ENCODE measurements at regions not wholly inside any gene's neighbourhood (a gene's known extent, or its start where the extent isn't known, plus 50 kb on each side); places are given as distances from the start of the nearest gene placed in this dataset.

GRCh38 chr2:217515615-217516309 is 487.0 kb downstream of the TNS1 start:
- DNase-seq (ENCODE audit: low read depth) = no peak
- no peak for TF ChIP-seq CTCF (IDR thresholded peaks at IDR 0.05; ENCODE audit: low read length, missing control alignments)
- no peak overlapping the region for H3K4me3 ChIP-seq (replicated peaks; ENCODE audit: low read depth, low read length)

- no peak for DNase-seq (ENCODE audit: low read depth)
- TF ChIP-seq CTCF (IDR thresholded peaks at IDR 0.05; ENCODE audit: low read length, missing control alignments) = no peak
Measured at GRCh38 chr2:217513258-217513657, 489.5 kb downstream of the TNS1 start.

GRCh38 chr2:217512728-217513127 is 490.1 kb downstream of the TNS1 start:
- no peak for TF ChIP-seq CTCF (IDR thresholded peaks at IDR 0.05; ENCODE audit: low read length, missing control alignments)
- no peak for DNase-seq (ENCODE audit: low read depth)
- H3K4me3 ChIP-seq (replicated peaks; ENCODE audit: low read depth, low read length) = no peak overlapping the region

More at GRCh38 chr2:217513258-217513657, 489.5 kb downstream of the TNS1 start:
- no peak overlapping the region for H3K4me3 ChIP-seq (replicated peaks; ENCODE audit: low read depth, low read length)

- TF ChIP-seq CTCF (IDR thresholded peaks at IDR 0.05; ENCODE audit: low read length, missing control alignments) = no peak
- DNase-seq (ENCODE audit: low read depth) = no peak
- no peak overlapping the region for H3K4me3 ChIP-seq (replicated peaks; ENCODE audit: low read depth, low read length)
Measured at GRCh38 chr2:217512259-217512658, 490.5 kb downstream of the TNS1 start.

- DNase-seq (ENCODE audit: low read depth) = no peak
- no peak overlapping the region for H3K4me3 ChIP-seq (replicated peaks; ENCODE audit: low read depth, low read length)
- TF ChIP-seq CTCF (IDR thresholded peaks at IDR 0.05; ENCODE audit: low read length, missing control alignments) = no peak
Measured at GRCh38 chr2:217511850-217512249, 490.9 kb downstream of the TNS1 start.

GRCh38 chr2:217510771-217511291 is 492.0 kb downstream of the TNS1 start:
- peak; percentile 87 for TF ChIP-seq CTCF (IDR thresholded peaks at IDR 0.05; ENCODE audit: low read length, missing control alignments)
- DNase-seq (ENCODE audit: low read depth) = peak; percentile 92
- no peak overlapping the region for H3K4me3 ChIP-seq (replicated peaks; ENCODE audit: low read depth, low read length)

GRCh38 chr2:217505303-217505702 is 497.5 kb downstream of the TNS1 start:
- DNase-seq (ENCODE audit: low read depth) = no peak
- TF ChIP-seq CTCF (IDR thresholded peaks at IDR 0.05; ENCODE audit: low read length, missing control alignments) = no peak
- no peak overlapping the region for H3K4me3 ChIP-seq (replicated peaks; ENCODE audit: low read depth, low read length)

Measured in fibroblast of pulmonary artery (primary cell).